Trophoblast cell (in vitro differentiated cells and primary cell): ENCODE measurements at regions not wholly inside any gene's neighbourhood (a gene's known extent, or its start where the extent isn't known, plus 50 kb on each side); places are given as distances from the start of the nearest gene placed in this dataset.

Experiments
- DNase-seq, 2 donors: peaks; one replicate each; pipeline ENCODE4 v3.0.0-alpha.2; 2016
- H2AFZ ChIP-seq: 2 replicates; pipeline ENCODE4 v1.6.1; 2013; ENCODE audit warnings: low read length, moderate library complexity, mild to moderate bottlenecking; ENCODE audit not compliant: insufficient read depth, poor library complexity
- H2AK5ac ChIP-seq: 2 replicates; pipeline ENCODE4 v1.6.1; 2013; ENCODE audit warnings: mild to moderate bottlenecking, low read length
- H2BK120ac ChIP-seq: 2 replicates; pipeline ENCODE4 v1.6.1; 2013; ENCODE audit warnings: low read length, mild to moderate bottlenecking, moderate library complexity; ENCODE audit not compliant: insufficient read depth, poor library complexity
- H2BK12ac ChIP-seq: 2 replicates; pipeline ENCODE4 v1.6.1; 2013; ENCODE audit warnings: mild to moderate bottlenecking, low read length, moderate library complexity
- H2BK5ac ChIP-seq: 2 replicates; pipeline ENCODE4 v1.6.1; 2013; ENCODE audit warnings: low read length, low read depth, moderate library complexity, mild to moderate bottlenecking; ENCODE audit not compliant: poor library complexity
- H3K14ac ChIP-seq: 2 replicates; pipeline ENCODE4 v1.6.1; 2013; ENCODE audit warnings: mild to moderate bottlenecking, low read length
- H3K18ac ChIP-seq: 2 replicates; pipeline ENCODE4 v1.6.1; 2013; ENCODE audit warnings: mild to moderate bottlenecking, low read length
- H3K23ac ChIP-seq: 2 replicates; pipeline ENCODE4 v1.6.1; 2013; ENCODE audit warnings: low read length
- H3K27ac ChIP-seq: 2 replicates; pipeline ENCODE4 v1.5.1; 2013; ENCODE audit warnings: low read depth, mild to moderate bottlenecking, inconsistent platforms, low read length, moderate library complexity
- H3K27me3 ChIP-seq: 2 replicates; pipeline ENCODE4 v1.6.1; 2013; ENCODE audit warnings: inconsistent platforms, mild to moderate bottlenecking, low read length, moderate library complexity; ENCODE audit not compliant: insufficient read depth
- H3K36me3 ChIP-seq, 2 experiments: 1 replicate in 1 of 2; 2 replicates in 1 of 2; pipeline ENCODE4 v1.6.1; 2013; ENCODE audit warnings: low read length in 2 of 2, mild to moderate bottlenecking in 2 of 2, moderate library complexity in 1 of 2; ENCODE audit not compliant: insufficient read depth in 2 of 2, control insufficient read depth in 1 of 2
- H3K4ac ChIP-seq: 2 replicates; pipeline ENCODE4 v1.6.1; 2013; ENCODE audit warnings: low read depth, mild to moderate bottlenecking, low read length, moderate library complexity
- H3K4me1 ChIP-seq, 2 experiments: 1 replicate in 1 of 2; 2 replicates in 1 of 2; pipeline ENCODE4 v1.6.1; 2013; ENCODE audit warnings: low read length in 2 of 2, mild to moderate bottlenecking in 2 of 2, moderate library complexity in 1 of 2; ENCODE audit not compliant: insufficient read depth in 2 of 2, control insufficient read depth in 1 of 2
- H3K4me2 ChIP-seq: 2 replicates; pipeline ENCODE4 v1.6.1; 2013; ENCODE audit warnings: inconsistent platforms, mild to moderate bottlenecking, low read length, moderate library complexity
- H3K4me3 ChIP-seq: 2 replicates; pipeline ENCODE4 v1.5.1; 2013; ENCODE audit warnings: mild to moderate bottlenecking, low read depth, low read length, inconsistent platforms
- H3K79me1 ChIP-seq: one replicate; pipeline ENCODE4 v1.6.1; 2013; ENCODE audit warnings: low read length
- H3K79me2 ChIP-seq: 2 replicates; pipeline ENCODE4 v1.6.1; 2013; ENCODE audit warnings: low read length, mild to moderate bottlenecking; ENCODE audit not compliant: control insufficient read depth, insufficient read depth, poor library complexity
- H3K9ac ChIP-seq: 2 replicates; pipeline ENCODE4 v1.6.1; 2013; ENCODE audit warnings: mild to moderate bottlenecking, low read length
- H3K9me3 ChIP-seq: 2 replicates; pipeline ENCODE4 v1.6.1; 2013; ENCODE audit warnings: low read depth, mild to moderate bottlenecking, control low read depth, inconsistent platforms, low read length; ENCODE audit not compliant: insufficient read depth
- H4K12ac ChIP-seq: 2 replicates; pipeline ENCODE4 v1.6.1; 2013; ENCODE audit warnings: low read depth, mild to moderate bottlenecking, low read length, moderate library complexity
- H4K8ac ChIP-seq: 2 replicates; pipeline ENCODE4 v1.6.1; 2013; ENCODE audit warnings: low read depth, mild to moderate bottlenecking, low read length, moderate library complexity
- H4K91ac ChIP-seq: one replicate; pipeline ENCODE4 v1.6.1; 2013; ENCODE audit warnings: low read depth, mild to moderate bottlenecking, low read length, moderate library complexity
- WGBS: extraction: QIAGEN DNeasy Blood & Tissue Kit; methylation state at CpG from one replicate; pipeline ENCODE4 v1.1.7; 2013; ENCODE audit warnings: missing lambda C conversion rate; ENCODE audit not compliant: insufficient read length, insufficient coverage; ENCODE audit errors: extremely low coverage; 5-methylcytosine and 5-hydroxymethylcytosine counted together

DNA sequence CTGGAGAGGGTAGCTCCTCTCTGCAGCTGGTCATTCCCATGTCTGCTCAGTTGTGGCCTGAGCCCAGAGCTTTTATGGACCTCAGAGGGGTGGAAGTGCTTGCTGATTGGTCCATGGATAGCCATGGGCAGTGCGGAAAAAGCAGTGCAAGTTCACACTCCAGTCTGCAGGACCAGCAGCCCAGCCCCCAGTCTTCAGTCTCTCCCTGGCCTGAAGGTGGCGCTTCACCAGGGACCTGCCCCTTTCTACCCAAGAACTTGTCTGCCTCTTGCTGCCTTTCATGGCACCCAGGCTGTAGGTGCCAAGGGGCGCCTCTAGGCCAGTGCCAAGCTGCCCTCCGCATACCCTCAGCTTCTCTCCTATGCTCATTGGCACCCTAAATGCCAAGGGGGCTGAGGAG is 91.0 kb downstream of the TBXT start:
- H3K79me1 ChIP-seq = no peaks in the 10 kb centered on the region
- H3K4ac ChIP-seq = no peak overlapping the region
- H3K4me1 ChIP-seq = no peaks in the 10 kb centered on the region
- no peak overlapping the region for H2AK5ac ChIP-seq
- H4K91ac ChIP-seq = no peak overlapping the region
- H2BK120ac ChIP-seq = no peak overlapping the region
- H3K27me3 ChIP-seq = no peaks in the 10 kb centered on the region
- H4K8ac ChIP-seq = no peak overlapping the region
- WGBS = no CpG with 5 or more reads among the region's 4 CpGs
- H2BK5ac ChIP-seq = no peak overlapping the region
- no peak overlapping the region for H3K23ac ChIP-seq
- DNase-seq = no peak
- H3K79me2 ChIP-seq = no peaks in the 10 kb centered on the region
- H3K9ac ChIP-seq = no peak overlapping the region
- no peak overlapping the region for H3K18ac ChIP-seq
- no peak overlapping the region for H3K4me3 ChIP-seq
- no peak overlapping the region for H3K27ac ChIP-seq
- H4K12ac ChIP-seq = no peak overlapping the region
- no peak overlapping the region for H2BK12ac ChIP-seq
- H2AFZ ChIP-seq = no peak overlapping the region
- no peak overlapping the region for H3K14ac ChIP-seq
- H3K36me3 ChIP-seq = no peaks in the 10 kb centered on the region
- H3K4me2 ChIP-seq = no peak overlapping the region
- peaks cover 7% of the 10 kb centered on the region for H3K9me3 ChIP-seq

DNA sequence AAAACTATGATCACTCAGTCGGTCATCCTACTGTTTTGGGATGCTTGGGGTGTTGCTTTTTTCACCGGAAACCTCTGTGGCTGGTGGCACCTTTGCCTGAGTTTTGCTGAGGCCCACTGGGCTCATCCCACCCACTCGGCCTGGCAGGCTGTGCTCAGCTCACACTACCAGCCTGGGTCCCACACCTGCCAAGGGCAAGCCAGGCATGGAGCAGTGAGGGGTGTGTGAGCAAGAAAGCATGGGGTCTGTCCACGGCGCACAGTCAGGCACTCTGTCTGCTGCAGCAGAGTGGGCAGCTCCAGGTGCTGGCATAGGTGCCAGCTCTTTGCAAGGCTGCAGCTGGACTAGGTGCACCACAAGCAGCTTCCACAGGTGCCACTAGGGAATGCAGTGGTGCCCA is 91.7 kb downstream of the TBXT start:
- Histone ChIP-seq H4K8ac (no peak overlapping the region), H3K79me1 (no peaks in the 10 kb centered on the region), H3K79me2 (no peaks in the 10 kb centered on the region), H2BK5ac (no peak overlapping the region), H2AK5ac (no peak overlapping the region), H3K4me3 (no peak overlapping the region), H4K12ac (no peak overlapping the region), H4K91ac (no peak overlapping the region), H3K9ac (no peak overlapping the region), H3K36me3 (no peaks in the 10 kb centered on the region), H3K4ac (no peak overlapping the region), H3K27me3 (no peaks in the 10 kb centered on the region), H3K14ac (no peak overlapping the region), H3K9me3 (peaks cover 7% of the 10 kb centered on the region), H2BK120ac (no peak overlapping the region), H2BK12ac (no peak overlapping the region), H3K4me2 (no peak overlapping the region), H3K27ac (no peak overlapping the region), H3K23ac (no peak overlapping the region), H2AFZ (no peak overlapping the region), H3K4me1 (no peaks in the 10 kb centered on the region), H3K18ac (no peak overlapping the region)
- DNase-seq = no peak
- no CpG with 5 or more reads among the region's 5 CpGs for WGBS

DNA sequence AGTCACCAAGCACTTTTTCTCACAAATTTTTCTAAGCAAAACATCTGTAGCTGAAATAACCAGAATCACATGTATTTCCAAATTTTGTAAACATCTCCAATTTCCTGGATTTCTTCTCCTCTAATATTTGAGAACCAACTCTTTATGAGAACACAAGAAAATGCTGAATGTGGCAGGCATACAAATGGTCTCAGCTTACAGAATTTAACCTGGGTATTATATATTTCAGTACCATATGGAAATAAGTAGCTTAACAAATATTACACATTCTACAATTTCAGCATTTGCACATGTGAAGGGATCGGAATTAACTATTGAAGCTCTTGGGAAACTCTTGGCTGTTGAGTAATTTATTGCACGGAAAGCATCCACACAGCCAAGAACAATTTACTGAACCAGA is 92.5 kb downstream of the TBXT start:
- WGBS = no CpG with 5 or more reads among the region's 2 CpGs
- no peak overlapping the region for H2BK5ac ChIP-seq
- no peaks in the 10 kb centered on the region for H3K36me3 ChIP-seq
- DNase-seq = no peak
- no peak overlapping the region for H3K4me2 ChIP-seq
- no peaks in the 10 kb centered on the region for H3K79me1 ChIP-seq
- no peak overlapping the region for H2AFZ ChIP-seq
- H3K4ac ChIP-seq = no peak overlapping the region
- no peak overlapping the region for H4K8ac ChIP-seq
- H4K91ac ChIP-seq = no peak overlapping the region
- no peak overlapping the region for H3K27ac ChIP-seq
- no peak overlapping the region for H3K14ac ChIP-seq
- no peaks in the 10 kb centered on the region for H3K27me3 ChIP-seq
- no peaks in the 10 kb centered on the region for H3K79me2 ChIP-seq
- H2BK120ac ChIP-seq = no peak overlapping the region
- no peak overlapping the region for H3K4me3 ChIP-seq
- no peak overlapping the region for H2BK12ac ChIP-seq
- H3K9me3 ChIP-seq = peaks cover 7% of the 10 kb centered on the region
- H3K18ac ChIP-seq = no peak overlapping the region
- no peaks in the 10 kb centered on the region for H3K4me1 ChIP-seq
- H3K9ac ChIP-seq = no peak overlapping the region
- no peak overlapping the region for H3K23ac ChIP-seq
- H4K12ac ChIP-seq = no peak overlapping the region
- H2AK5ac ChIP-seq = no peak overlapping the region

DNA sequence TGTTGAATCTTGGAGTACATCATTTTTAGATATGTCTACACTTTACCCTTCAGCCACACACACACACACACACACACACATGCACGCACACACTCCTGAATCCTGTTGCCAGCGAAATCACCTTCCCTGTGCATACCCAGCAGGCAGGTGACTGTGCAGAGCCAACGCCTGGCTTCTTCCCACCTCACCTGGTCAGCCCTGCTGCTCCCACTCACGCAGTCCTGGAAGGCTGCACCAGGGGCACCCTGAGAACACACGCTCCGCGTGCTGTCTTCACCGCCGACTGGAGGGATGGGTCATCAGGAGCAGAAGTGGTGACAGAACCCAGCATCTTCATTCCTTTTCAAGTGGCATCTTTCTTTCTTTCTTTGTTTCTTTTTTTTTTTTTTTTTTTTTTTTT is 94.6 kb downstream of the TBXT start:
- peaks cover 7% of the 10 kb centered on the region for H3K9me3 ChIP-seq
- no peak overlapping the region for H3K23ac ChIP-seq
- WGBS = no CpG with 5 or more reads among the region's 9 CpGs

More for the DNA sequence above, 94.6 kb downstream of the TBXT start:
- no peak overlapping the region for H3K4ac ChIP-seq
- H3K79me2 ChIP-seq = no peaks in the 10 kb centered on the region
- no peak overlapping the region for H4K12ac ChIP-seq
- H4K91ac ChIP-seq = no peak overlapping the region
- H2BK5ac ChIP-seq = no peak overlapping the region
- no peak overlapping the region for H3K14ac ChIP-seq
- H3K4me2 ChIP-seq = no peak overlapping the region
- H3K79me1 ChIP-seq = no peaks in the 10 kb centered on the region
- H3K4me3 ChIP-seq = no peak overlapping the region
- no peak overlapping the region for H2AK5ac ChIP-seq
- no peak overlapping the region for H3K27ac ChIP-seq
- H3K27me3 ChIP-seq = no peaks in the 10 kb centered on the region
- no peak overlapping the region for H2BK12ac ChIP-seq
- H3K4me1 ChIP-seq = no peaks in the 10 kb centered on the region
- no peak overlapping the region for H3K18ac ChIP-seq
- no peak overlapping the region for H3K9ac ChIP-seq
- no peaks in the 10 kb centered on the region for H3K36me3 ChIP-seq
- DNase-seq = no peak
- no peak overlapping the region for H4K8ac ChIP-seq
- H2AFZ ChIP-seq = no peak overlapping the region
- no peak overlapping the region for H2BK120ac ChIP-seq
